ENCODE measurements at regions not wholly inside any gene's neighbourhood (a gene's known extent, or its start where the extent isn't known, plus 50 kb on each side); places are given as distances from the start of the nearest gene placed in this dataset.
A peak's percentile ranks its signal among the peaks of the same experiment; 100 is the strongest.

GRCh38 chrX:10048076-10048475 lies 80.9 kb downstream of the CLDN34 start:
- no peak for DNase-seq

- DNase-seq: no peak
Measured at GRCh38 chrX:10048707-10049106, 81.5 kb downstream of the CLDN34 start.

DNA sequence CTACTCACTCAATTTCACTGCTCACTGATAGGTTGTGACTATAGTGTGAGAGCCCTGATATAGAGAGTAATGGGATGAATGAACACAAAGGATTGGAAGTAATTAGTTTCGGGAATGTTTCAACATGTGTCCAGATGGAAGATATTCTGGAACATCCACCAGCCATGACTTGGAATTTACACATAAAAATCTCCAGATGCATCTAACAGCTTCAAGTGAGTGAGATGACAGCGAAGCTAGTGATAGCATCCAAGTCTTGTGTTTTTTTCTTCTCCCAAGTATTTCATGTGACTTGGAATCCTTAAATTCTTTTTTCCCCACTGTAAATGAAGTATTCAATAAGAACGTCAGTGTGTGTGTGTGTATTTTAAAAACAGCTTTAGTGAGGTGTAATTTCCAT lies 82.1 kb downstream of the CLDN34 start:
- no peak for DNase-seq

DNA sequence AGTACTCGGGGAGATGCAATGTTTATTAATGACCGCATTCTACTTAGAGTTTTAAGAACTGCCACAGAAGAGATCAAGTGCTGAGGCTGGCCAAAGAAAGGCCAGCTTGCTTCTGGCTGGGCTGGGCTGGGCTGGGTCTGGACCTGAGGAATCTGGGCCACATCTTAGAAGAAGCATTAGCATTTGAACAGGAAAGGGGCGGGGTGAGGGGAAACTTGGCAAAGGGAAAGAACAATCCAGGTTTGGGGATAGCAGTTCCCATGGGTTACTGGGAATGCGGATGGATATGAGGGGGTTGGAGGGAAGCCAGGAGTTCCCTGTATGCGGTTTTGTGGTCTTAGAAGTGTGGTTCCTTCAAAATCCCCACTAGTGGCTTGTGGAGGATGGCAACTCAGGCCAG lies 83.3 kb downstream of the CLDN34 start:
- no peak for DNase-seq

DNA sequence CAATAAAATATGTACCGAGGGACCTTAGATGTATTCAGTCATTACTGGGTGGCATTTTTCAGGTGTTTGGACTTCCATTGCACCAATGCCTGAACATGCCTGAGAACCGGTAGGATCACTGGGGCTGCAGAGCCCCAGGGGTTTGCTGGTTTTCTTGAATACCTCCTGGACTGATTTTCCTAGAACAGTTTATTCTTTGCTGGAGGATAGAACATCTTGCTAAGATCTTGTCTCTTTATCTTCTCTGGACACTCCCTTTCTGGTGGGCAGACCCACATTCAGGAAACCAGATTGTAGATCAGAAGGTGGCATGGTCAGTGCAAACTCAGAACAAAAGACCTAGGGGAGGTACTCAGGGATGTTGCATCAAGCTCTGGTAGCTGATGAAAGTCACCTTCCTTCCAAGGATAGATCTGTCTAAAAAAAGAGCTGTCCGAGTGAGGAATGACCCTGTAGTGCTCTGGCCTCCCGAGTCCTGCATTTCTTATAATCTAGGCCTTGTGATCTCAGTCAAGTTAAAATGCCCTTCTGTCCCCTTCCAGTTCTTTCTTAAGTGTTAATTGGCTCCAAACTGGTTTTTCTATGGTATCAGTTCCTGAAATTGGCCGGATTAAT lies 84.8 kb downstream of the CLDN34 start:
- DNase-seq: no peak

- no peak for DNase-seq
Measured at GRCh38 chrX:10052906-10053625, 85.9 kb downstream of the CLDN34 start.

DNA sequence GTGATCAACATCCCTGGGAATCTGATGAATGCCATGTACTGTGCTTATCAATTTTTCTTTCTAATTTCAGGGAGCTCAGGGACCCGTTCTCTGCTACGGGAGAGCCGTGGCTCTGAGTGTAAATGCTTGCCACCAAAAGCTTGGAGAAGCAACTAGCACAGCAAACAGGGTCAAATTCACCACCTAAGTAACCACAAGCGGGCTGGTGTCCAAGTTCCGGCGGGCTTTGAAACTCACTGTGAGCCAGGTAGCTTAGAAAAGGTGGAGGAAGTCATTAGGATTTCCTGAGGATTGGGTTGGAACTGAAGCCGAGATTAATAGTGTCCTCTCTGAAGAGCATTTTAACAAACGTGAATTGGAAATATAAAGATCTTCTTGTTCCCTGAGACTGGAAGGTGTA lies 87.2 kb downstream of the CLDN34 start:
- DNase-seq: no peak

- DNase-seq: no peak
Measured at GRCh38 chrX:10055430-10055829, 88.3 kb downstream of the CLDN34 start.

DNA sequence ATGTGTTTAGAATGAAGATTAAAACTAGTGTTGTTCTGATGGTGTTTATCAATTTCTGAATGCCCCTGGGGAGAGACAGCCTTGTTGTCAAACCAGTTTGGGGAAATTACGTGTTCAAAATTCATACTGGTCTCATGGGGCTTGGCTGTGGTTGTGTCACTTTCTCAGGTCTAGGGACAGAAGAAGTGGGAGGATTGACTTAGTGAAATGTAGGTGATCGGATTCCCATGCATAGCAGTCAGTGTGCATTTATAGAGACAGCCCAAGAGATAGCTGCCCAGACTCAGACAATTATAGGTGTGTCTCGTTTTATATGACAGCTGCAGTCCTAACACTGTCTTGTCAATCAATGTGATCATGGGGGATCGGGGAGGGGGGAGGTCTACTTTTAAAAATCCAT lies 94.4 kb upstream of the CLCN4 start:
- no peak for DNase-seq

- no peak for DNase-seq
Measured at GRCh38 chrX:10062980-10063379, 93.8 kb upstream of the CLCN4 start.

DNA sequence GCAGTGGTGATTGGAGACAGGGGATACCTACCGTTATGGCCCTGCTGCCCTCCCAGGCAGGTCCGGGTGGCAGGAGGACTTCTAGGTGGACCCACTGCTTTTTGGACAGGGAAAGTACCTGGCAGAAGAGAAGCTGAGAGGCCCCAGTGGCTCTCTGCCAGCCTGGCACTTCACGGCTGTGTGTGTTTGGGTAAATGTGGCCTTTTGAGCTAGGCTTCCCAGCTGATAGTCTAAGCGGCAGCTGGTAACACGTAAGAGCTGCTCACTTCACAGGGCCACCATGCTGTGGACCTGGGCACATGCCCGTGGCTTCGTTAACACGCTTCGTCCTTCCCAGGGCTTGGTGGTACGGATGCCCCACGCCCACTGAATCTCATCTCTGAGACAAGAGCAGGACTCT lies 92.0 kb upstream of the CLCN4 start:
- DNase-seq: no peak

DNA sequence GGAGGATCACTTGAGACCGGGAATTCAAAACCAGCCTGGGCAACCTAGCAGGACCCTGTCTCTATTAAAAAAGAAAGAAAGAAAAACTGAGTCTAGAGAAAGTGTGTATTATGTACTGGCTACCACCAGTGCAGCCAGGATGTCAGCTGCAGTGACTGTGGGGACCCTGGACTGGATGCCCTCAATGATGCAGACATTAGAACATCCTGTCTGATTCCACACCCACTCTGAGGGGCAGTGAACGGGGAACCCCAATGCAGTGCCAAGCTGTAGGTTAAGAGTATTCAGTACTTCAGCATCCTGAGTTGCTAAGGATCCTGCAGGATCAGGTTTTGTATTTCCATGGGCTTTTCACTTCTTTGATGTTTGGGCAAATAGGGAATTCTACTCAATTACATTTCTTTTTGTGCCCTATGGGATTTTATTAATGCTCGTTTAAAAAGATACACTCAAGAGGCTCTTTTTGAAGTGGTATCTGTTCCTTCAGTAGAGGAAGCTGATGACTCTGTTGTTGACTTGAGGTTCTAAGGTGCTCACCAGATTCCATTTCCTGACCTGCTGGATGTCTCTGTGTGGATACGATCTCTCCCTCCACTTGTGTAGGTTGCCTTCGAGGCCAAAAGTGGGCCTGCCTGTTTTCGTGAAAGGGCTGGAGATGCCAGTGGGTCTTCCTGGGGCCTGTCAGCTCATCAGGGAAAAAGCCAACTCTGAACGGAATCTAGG lies 85.9 kb upstream of the CLCN4 start:
- no peak for DNase-seq

DNA sequence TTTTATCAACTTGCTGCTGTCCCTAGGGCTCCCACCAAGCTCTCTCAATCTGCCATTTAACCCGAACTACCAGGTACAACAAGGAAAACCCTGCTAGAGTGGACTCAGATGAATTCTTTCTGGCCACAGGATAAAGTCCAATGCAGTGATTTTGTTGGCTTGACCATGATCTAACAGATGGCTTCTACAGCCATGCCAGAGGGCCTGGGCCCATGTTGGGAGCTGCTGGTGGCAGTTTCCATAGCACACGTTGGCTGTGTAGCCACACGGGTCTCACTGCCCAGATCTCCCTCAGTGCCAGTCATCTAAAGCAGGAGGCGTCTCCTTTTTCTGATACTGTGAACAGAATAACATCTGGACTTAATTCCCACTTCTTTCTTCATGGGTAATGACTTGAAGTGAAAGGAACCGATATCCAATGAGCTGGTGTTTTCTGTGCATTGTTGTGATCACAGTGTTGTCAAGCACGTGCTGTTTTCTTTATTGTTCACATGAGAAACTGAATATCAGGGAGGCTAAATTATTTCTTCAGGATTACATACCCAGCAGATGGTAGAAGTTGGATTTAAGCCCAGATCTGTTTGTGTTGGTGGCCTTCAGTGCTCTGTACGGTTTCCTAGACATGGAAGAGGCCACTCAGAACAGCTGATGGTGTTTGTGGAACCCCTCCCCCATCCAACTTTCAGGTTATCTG lies 85.2 kb upstream of the CLCN4 start:
- no peak for DNase-seq

DNA sequence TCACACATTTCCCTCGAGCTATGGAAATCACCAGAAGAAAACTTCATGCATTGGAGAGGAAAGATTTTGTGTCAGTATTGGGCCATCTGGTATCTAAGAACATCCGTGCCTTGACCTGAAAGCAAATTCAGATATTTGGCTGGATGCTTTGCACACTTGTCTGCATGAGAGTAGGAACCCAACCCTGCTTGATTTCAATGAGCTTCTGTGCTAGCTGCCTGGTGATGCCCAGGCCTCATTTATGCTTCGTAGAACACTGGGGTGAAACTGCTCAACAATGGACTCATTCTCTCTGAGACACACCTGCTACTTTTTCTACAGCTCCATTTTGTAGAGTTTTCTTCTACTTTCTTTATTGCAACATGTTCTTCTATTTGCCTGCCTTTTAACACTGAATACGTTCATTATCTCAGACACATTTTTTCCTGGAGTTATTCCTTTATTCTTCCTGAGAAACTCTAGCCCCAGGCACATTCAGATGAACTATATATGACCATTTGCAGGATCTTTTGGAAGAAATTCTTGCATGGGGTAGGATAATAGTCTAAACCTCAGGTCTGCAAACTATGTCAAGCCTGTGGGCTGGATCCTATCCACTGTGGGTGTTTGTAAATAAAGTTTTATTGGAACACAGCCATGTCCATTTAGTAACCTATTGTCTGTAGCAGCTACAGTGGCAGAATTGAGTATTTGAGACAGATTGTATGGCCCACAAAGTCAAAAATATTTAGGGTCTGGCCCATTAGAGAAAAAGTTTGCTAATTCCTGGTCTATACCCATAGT lies 83.8 kb upstream of the CLCN4 start:
- no peak for DNase-seq

GRCh38 chrX:10073671-10074070 lies 83.1 kb upstream of the CLCN4 start:
- DNase-seq: no peak

DNA sequence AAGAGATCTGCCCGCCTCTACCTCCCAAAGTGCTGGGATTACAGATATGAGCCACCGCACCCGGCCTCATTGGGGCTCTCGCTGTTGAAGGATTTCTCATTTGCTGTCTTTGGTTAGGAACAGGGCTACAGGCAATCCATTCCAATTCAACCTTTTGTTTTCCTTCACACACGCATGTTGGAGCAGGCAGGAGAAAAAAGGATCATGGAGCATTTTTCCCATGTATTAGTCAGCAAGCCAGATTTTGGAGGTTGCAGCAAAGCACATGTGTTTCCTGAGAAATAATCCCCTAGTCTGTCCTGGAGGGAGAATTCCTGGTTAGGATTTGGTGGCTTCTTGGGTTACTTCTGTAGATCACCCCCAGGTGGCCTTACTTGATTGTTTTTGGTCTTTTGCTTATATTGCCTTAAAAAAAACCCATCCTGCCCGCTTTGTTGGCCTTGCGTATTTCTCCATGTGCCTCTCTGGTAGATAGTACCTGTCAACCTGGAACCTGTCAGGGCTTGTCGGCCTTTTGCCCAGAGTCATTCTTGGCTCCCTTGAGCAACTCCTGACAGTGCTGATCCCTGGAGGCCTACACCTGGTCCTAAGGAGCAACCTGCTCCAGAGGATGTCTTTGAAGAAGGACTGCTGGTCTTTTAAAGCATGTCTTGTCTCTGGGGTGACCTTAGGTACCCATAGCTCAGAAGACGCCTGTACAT lies 82.4 kb upstream of the CLCN4 start:
- no peak for DNase-seq

GRCh38 chrX:10076765-10077164 lies 80.0 kb upstream of the CLCN4 start:
- no peak for DNase-seq

GRCh38 chrX:10077425-10078188 lies 79.2 kb upstream of the CLCN4 start:
- DNase-seq: peak; percentile 13

GRCh38 chrX:10078266-10078665 lies 78.5 kb upstream of the CLCN4 start:
- no peak for DNase-seq

GRCh38 chrX:10079231-10079630 lies 77.5 kb upstream of the CLCN4 start:
- DNase-seq: no peak

DNA sequence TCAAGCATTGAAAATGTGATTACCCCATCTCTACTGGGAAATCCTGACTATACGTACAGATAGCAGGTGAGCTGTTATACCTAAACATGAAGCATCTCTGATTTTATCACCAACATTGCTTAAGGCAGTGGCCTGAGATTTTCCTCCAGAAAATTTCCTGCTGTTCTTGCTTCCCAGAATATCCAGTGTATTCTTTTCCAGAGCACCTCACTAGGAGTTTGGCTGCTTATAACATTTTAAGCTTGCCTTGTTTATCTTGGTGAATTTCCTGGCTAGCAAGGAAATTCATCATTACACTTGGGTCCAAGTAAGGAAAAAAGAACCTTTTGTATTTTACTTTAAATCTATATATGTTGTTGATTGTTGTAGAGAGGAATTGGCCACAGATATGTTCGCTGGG lies 73.0 kb upstream of the CLCN4 start:
- DNase-seq: no peak
